CD4-positive, alpha-beta T cell treated with Interleukin-17A for 1 hour (primary cell): ENCODE measurements at regions not wholly inside any gene's neighbourhood (a gene's known extent, or its start where the extent isn't known, plus 50 kb on each side); places are given as distances from the start of the nearest gene placed in this dataset.
"Not testable (repeated sequence)": the region's sequence is repeated elsewhere in the genome, so short reads cannot be mapped to it uniquely, and the experiment has no call there.

Experiments used
- DNase-seq: peaks from one replicate; pipeline ENCODE4 v3.0.0-alpha.2; 2020

GRCh38 chr18:51525453-51526225, 328.2 kb upstream of the MEX3C start:
- no peak for DNase-seq

- no peak for DNase-seq
Measured at GRCh38 chr18:51527826-51528225, 330.3 kb upstream of the MEX3C start.

- DNase-seq = no peak
Measured at GRCh38 chr18:51531501-51531900, 334.0 kb upstream of the MEX3C start.

- no peak for DNase-seq
Measured at GRCh38 chr18:51537487-51537886, 340.0 kb upstream of the MEX3C start.

- no peak for DNase-seq
Measured at GRCh38 chr18:51540562-51540961, 343.1 kb upstream of the MEX3C start.

- DNase-seq = no peak
Measured at GRCh38 chr18:51541230-51541629, 343.7 kb upstream of the MEX3C start.

GRCh38 chr18:51543658-51544155, 346.2 kb upstream of the MEX3C start:
- no peak for DNase-seq

- no peak for DNase-seq
Measured at GRCh38 chr18:51545446-51545845, 348.0 kb upstream of the MEX3C start.

GRCh38 chr18:51559198-51559901, 361.9 kb upstream of the MEX3C start:
- no peak for DNase-seq

GRCh38 chr18:51559902-51560287, 362.4 kb upstream of the MEX3C start:
- DNase-seq = no peak

- no peak for DNase-seq
Measured at GRCh38 chr18:51561821-51562220, 364.3 kb upstream of the MEX3C start.

GRCh38 chr18:51562866-51563265, 365.4 kb upstream of the MEX3C start:
- DNase-seq = no peak

- no peak for DNase-seq
Measured at GRCh38 chr18:51563396-51563795, 365.9 kb upstream of the MEX3C start.

GRCh38 chr18:51568151-51568550, 370.7 kb upstream of the MEX3C start:
- no peak for DNase-seq

- no peak for DNase-seq
Measured at GRCh38 chr18:51569153-51569552, 371.7 kb upstream of the MEX3C start.

- DNase-seq = no peak
Measured at GRCh38 chr18:51569561-51569960, 372.1 kb upstream of the MEX3C start.

GRCh38 chr18:51570071-51570470, 372.6 kb upstream of the MEX3C start:
- DNase-seq = not testable (repeated sequence)

GRCh38 chr18:51573886-51574285, 376.4 kb upstream of the MEX3C start:
- DNase-seq = not testable (repeated sequence)

- DNase-seq = no peak
Measured at GRCh38 chr18:51575171-51575570, 377.7 kb upstream of the MEX3C start.

GRCh38 chr18:51578406-51578980, 381.0 kb upstream of the MEX3C start:
- DNase-seq = no peak

GRCh38 chr18:51580580-51580979, 383.1 kb upstream of the MEX3C start:
- DNase-seq = no peak

- DNase-seq = no peak
Measured at GRCh38 chr18:51582551-51582950, 385.1 kb upstream of the MEX3C start.

- DNase-seq = no peak
Measured at GRCh38 chr18:51588616-51589015, 391.1 kb upstream of the MEX3C start.

- DNase-seq = no peak
Measured at GRCh38 chr18:51593931-51594330, 396.4 kb upstream of the MEX3C start.
